ENCODE measurements at regions not wholly inside any gene's neighbourhood (a gene's known extent, or its start where the extent isn't known, plus 50 kb on each side); places are given as distances from the start of the nearest gene placed in this dataset.

GRCh38 chr9:13430368-13431221, 151.1 kb upstream of the MPDZ start:
- Histone ChIP-seq H3K4me3 (ENCODE audit: low read length in 2 of 2) (no peak overlapping the region), H3K9me3 (ENCODE audit: control insufficient read depth in 2 of 2, low read length in 2 of 2) (no peaks in the 10 kb centered on the region), H3K27ac (ENCODE audit: low read depth in 2 of 2, low read length in 2 of 2) (no peak overlapping the region), H3K9ac (ENCODE audit: low read depth in 1 of 2, low read length in 2 of 2) (no peak overlapping the region), H3K4me1 (ENCODE audit: control insufficient read depth in 2 of 2, insufficient read depth in 2 of 2, low read length in 2 of 2) (no peaks in the 10 kb centered on the region), H3K27me3 (ENCODE audit: control insufficient read depth in 2 of 2, insufficient read depth in 2 of 2, low read length in 2 of 2) (no peaks in the 10 kb centered on the region), H3K36me3 (ENCODE audit: control insufficient read depth in 2 of 2, insufficient read depth in 2 of 2, low read length in 2 of 2) (no peaks in the 10 kb centered on the region)

GRCh38 chr9:13429301-13430190, 150.1 kb upstream of the MPDZ start:
- Histone ChIP-seq H3K4me1 (ENCODE audit: control insufficient read depth in 2 of 2, insufficient read depth in 2 of 2, low read length in 2 of 2) (no peaks in the 10 kb centered on the region), H3K4me3 (ENCODE audit: low read length in 2 of 2) (no peak overlapping the region), H3K27ac (ENCODE audit: low read depth in 2 of 2, low read length in 2 of 2) (no peak overlapping the region), H3K9ac (ENCODE audit: low read depth in 1 of 2, low read length in 2 of 2) (no peak overlapping the region), H3K27me3 (ENCODE audit: control insufficient read depth in 2 of 2, insufficient read depth in 2 of 2, low read length in 2 of 2) (no peaks in the 10 kb centered on the region), H3K36me3 (ENCODE audit: control insufficient read depth in 2 of 2, insufficient read depth in 2 of 2, low read length in 2 of 2) (no peaks in the 10 kb centered on the region), H3K9me3 (ENCODE audit: control insufficient read depth in 2 of 2, low read length in 2 of 2) (no peaks in the 10 kb centered on the region)

GRCh38 chr9:13428766-13429165, 149.3 kb upstream of the MPDZ start:
- Histone ChIP-seq H3K4me1 (ENCODE audit: control insufficient read depth in 2 of 2, insufficient read depth in 2 of 2, low read length in 2 of 2) (no peaks in the 10 kb centered on the region), H3K4me3 (ENCODE audit: low read length in 2 of 2) (no peak overlapping the region), H3K27ac (ENCODE audit: low read depth in 2 of 2, low read length in 2 of 2) (no peak overlapping the region), H3K27me3 (ENCODE audit: control insufficient read depth in 2 of 2, insufficient read depth in 2 of 2, low read length in 2 of 2) (no peaks in the 10 kb centered on the region), H3K9ac (ENCODE audit: low read depth in 1 of 2, low read length in 2 of 2) (no peak overlapping the region), H3K9me3 (ENCODE audit: control insufficient read depth in 2 of 2, low read length in 2 of 2) (no peaks in the 10 kb centered on the region), H3K36me3 (ENCODE audit: control insufficient read depth in 2 of 2, insufficient read depth in 2 of 2, low read length in 2 of 2) (no peaks in the 10 kb centered on the region)

- Histone ChIP-seq H3K9ac (ENCODE audit: low read depth in 1 of 2, low read length in 2 of 2) (no peak overlapping the region), H3K27ac (ENCODE audit: low read depth in 2 of 2, low read length in 2 of 2) (no peak overlapping the region)
Measured at GRCh38 chr9:13427587-13427986, 148.1 kb upstream of the MPDZ start.

GRCh38 chr9:13426606-13427005, 147.1 kb upstream of the MPDZ start:
- Histone ChIP-seq H3K4me1 (ENCODE audit: control insufficient read depth in 2 of 2, insufficient read depth in 2 of 2, low read length in 2 of 2) (no peaks in the 10 kb centered on the region), H3K36me3 (ENCODE audit: control insufficient read depth in 2 of 2, insufficient read depth in 2 of 2, low read length in 2 of 2) (no peaks in the 10 kb centered on the region), H3K9ac (ENCODE audit: low read depth in 1 of 2, low read length in 2 of 2) (no peak overlapping the region), H3K9me3 (ENCODE audit: control insufficient read depth in 2 of 2, low read length in 2 of 2) (no peaks in the 10 kb centered on the region), H3K27ac (ENCODE audit: low read depth in 2 of 2, low read length in 2 of 2) (no peak overlapping the region), H3K4me3 (ENCODE audit: low read length in 2 of 2) (no peak overlapping the region), H3K27me3 (ENCODE audit: control insufficient read depth in 2 of 2, insufficient read depth in 2 of 2, low read length in 2 of 2) (no peaks in the 10 kb centered on the region)

More at GRCh38 chr9:13427587-13427986, 148.1 kb upstream of the MPDZ start:
- no peaks in the 10 kb centered on the region for H3K27me3 ChIP-seq (ENCODE audit: control insufficient read depth in 2 of 2, insufficient read depth in 2 of 2, low read length in 2 of 2)
- H3K36me3 ChIP-seq (ENCODE audit: control insufficient read depth in 2 of 2, insufficient read depth in 2 of 2, low read length in 2 of 2), result no peaks in the 10 kb centered on the region
- no peaks in the 10 kb centered on the region for H3K9me3 ChIP-seq (ENCODE audit: control insufficient read depth in 2 of 2, low read length in 2 of 2)
- H3K4me3 ChIP-seq (ENCODE audit: low read length in 2 of 2), result no peak overlapping the region
- no peaks in the 10 kb centered on the region for H3K4me1 ChIP-seq (ENCODE audit: control insufficient read depth in 2 of 2, insufficient read depth in 2 of 2, low read length in 2 of 2)

- H3K4me3 ChIP-seq (ENCODE audit: low read length in 2 of 2), result no peak overlapping the region
- H3K4me1 ChIP-seq (ENCODE audit: control insufficient read depth in 2 of 2, insufficient read depth in 2 of 2, low read length in 2 of 2), result no peaks in the 10 kb centered on the region
- H3K27me3 ChIP-seq (ENCODE audit: control insufficient read depth in 2 of 2, insufficient read depth in 2 of 2, low read length in 2 of 2), result no peaks in the 10 kb centered on the region
- no peak overlapping the region for H3K27ac ChIP-seq (ENCODE audit: low read depth in 2 of 2, low read length in 2 of 2)
- no peaks in the 10 kb centered on the region for H3K36me3 ChIP-seq (ENCODE audit: control insufficient read depth in 2 of 2, insufficient read depth in 2 of 2, low read length in 2 of 2)
- H3K9me3 ChIP-seq (ENCODE audit: control insufficient read depth in 2 of 2, low read length in 2 of 2), result no peaks in the 10 kb centered on the region
- H3K9ac ChIP-seq (ENCODE audit: low read depth in 1 of 2, low read length in 2 of 2), result no peak overlapping the region
Measured at GRCh38 chr9:13424872-13425271, 145.4 kb upstream of the MPDZ start.

- Histone ChIP-seq H3K9ac (ENCODE audit: low read depth in 1 of 2, low read length in 2 of 2) (no peak overlapping the region), H3K4me3 (ENCODE audit: low read length in 2 of 2) (no peak overlapping the region), H3K9me3 (ENCODE audit: control insufficient read depth in 2 of 2, low read length in 2 of 2) (no peaks in the 10 kb centered on the region)
Measured at GRCh38 chr9:13424204-13424603, 144.7 kb upstream of the MPDZ start.

GRCh38 chr9:13414349-13414748, 134.9 kb upstream of the MPDZ start:
- Histone ChIP-seq H3K4me1 (ENCODE audit: control insufficient read depth in 2 of 2, insufficient read depth in 2 of 2, low read length in 2 of 2) (no peaks in the 10 kb centered on the region), H3K9me3 (ENCODE audit: control insufficient read depth in 2 of 2, low read length in 2 of 2) (no peaks in the 10 kb centered on the region), H3K36me3 (ENCODE audit: control insufficient read depth in 2 of 2, insufficient read depth in 2 of 2, low read length in 2 of 2) (no peaks in the 10 kb centered on the region), H3K4me3 (ENCODE audit: low read length in 2 of 2) (no peak overlapping the region), H3K27me3 (ENCODE audit: control insufficient read depth in 2 of 2, insufficient read depth in 2 of 2, low read length in 2 of 2) (no peaks in the 10 kb centered on the region), H3K9ac (ENCODE audit: low read depth in 1 of 2, low read length in 2 of 2) (no peak overlapping the region), H3K27ac (ENCODE audit: low read depth in 2 of 2, low read length in 2 of 2) (no peak overlapping the region)

More at GRCh38 chr9:13424204-13424603, 144.7 kb upstream of the MPDZ start:
- H3K27me3 ChIP-seq (ENCODE audit: control insufficient read depth in 2 of 2, insufficient read depth in 2 of 2, low read length in 2 of 2), result no peaks in the 10 kb centered on the region
- no peaks in the 10 kb centered on the region for H3K4me1 ChIP-seq (ENCODE audit: control insufficient read depth in 2 of 2, insufficient read depth in 2 of 2, low read length in 2 of 2)
- H3K36me3 ChIP-seq (ENCODE audit: control insufficient read depth in 2 of 2, insufficient read depth in 2 of 2, low read length in 2 of 2), result no peaks in the 10 kb centered on the region
- H3K27ac ChIP-seq (ENCODE audit: low read depth in 2 of 2, low read length in 2 of 2), result no peak overlapping the region

- no peaks in the 10 kb centered on the region for H3K9me3 ChIP-seq (ENCODE audit: control insufficient read depth in 2 of 2, low read length in 2 of 2)
- H3K9ac ChIP-seq (ENCODE audit: low read depth in 1 of 2, low read length in 2 of 2), result no peak overlapping the region
- H3K4me3 ChIP-seq (ENCODE audit: low read length in 2 of 2), result no peak overlapping the region
- no peaks in the 10 kb centered on the region for H3K4me1 ChIP-seq (ENCODE audit: control insufficient read depth in 2 of 2, insufficient read depth in 2 of 2, low read length in 2 of 2)
- no peaks in the 10 kb centered on the region for H3K27me3 ChIP-seq (ENCODE audit: control insufficient read depth in 2 of 2, insufficient read depth in 2 of 2, low read length in 2 of 2)
- no peak overlapping the region for H3K27ac ChIP-seq (ENCODE audit: low read depth in 2 of 2, low read length in 2 of 2)
- no peaks in the 10 kb centered on the region for H3K36me3 ChIP-seq (ENCODE audit: control insufficient read depth in 2 of 2, insufficient read depth in 2 of 2, low read length in 2 of 2)
Measured at GRCh38 chr9:13412331-13412730, 132.8 kb upstream of the MPDZ start.

GRCh38 chr9:13411791-13412190, 132.3 kb upstream of the MPDZ start:
- Histone ChIP-seq H3K4me1 (ENCODE audit: control insufficient read depth in 2 of 2, insufficient read depth in 2 of 2, low read length in 2 of 2) (no peaks in the 10 kb centered on the region), H3K27ac (ENCODE audit: low read depth in 2 of 2, low read length in 2 of 2) (no peak overlapping the region), H3K36me3 (ENCODE audit: control insufficient read depth in 2 of 2, insufficient read depth in 2 of 2, low read length in 2 of 2) (no peaks in the 10 kb centered on the region), H3K9me3 (ENCODE audit: control insufficient read depth in 2 of 2, low read length in 2 of 2) (no peaks in the 10 kb centered on the region), H3K27me3 (ENCODE audit: control insufficient read depth in 2 of 2, insufficient read depth in 2 of 2, low read length in 2 of 2) (no peaks in the 10 kb centered on the region), H3K4me3 (ENCODE audit: low read length in 2 of 2) (no peak overlapping the region), H3K9ac (ENCODE audit: low read depth in 1 of 2, low read length in 2 of 2) (no peak overlapping the region)

Measured in mucosa of rectum (tissue), 2 donors.